ENCODE measurements at regions not wholly inside any gene's neighbourhood (a gene's known extent, or its start where the extent isn't known, plus 50 kb on each side); places are given as distances from the start of the nearest gene placed in this dataset.
"Not testable (repeated sequence)": the region's sequence is repeated elsewhere in the genome, so short reads cannot be mapped to it uniquely, and the experiment has no call there.

DNA sequence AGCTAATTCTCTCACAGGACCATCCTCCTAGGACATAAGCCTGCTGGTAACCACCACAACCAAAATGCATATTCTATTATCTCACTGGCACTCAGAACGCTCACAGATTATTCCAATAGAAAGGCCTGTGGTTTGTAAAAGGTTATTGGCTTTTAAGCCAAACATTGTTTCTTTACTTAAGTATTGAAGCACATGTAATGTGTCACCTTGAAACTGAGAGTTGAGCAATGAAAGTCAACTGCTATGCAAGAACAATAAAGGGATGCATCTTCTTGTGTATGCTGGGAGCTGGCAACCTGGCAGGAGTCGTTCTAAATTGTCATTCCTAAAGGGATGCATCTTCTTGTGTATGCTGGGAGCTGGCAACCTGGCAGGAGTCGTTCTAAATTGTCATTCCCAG, 298.6 kb upstream of the DNAJC19 start:
- no peak for DNase-seq (ENCODE audit: low read depth in 4 of 4, low spot score in 3 of 4)

DNA sequence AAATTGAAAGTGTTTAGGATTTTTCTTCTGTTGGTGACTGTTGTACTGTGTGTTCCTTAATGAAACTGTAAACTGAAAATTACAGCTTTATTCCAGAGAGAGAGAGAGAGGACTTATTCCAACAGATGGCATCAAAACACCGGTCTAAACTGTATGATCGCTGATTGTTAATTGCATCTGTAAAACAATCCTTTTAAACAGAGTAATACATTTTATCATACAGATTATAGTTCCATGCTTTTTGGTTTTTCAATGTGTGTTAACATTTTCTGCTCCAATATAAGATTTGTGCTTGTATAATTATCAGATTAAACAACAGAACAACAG, 289.7 kb upstream of the DNAJC19 start:
- DNase-seq (ENCODE audit: low read depth in 4 of 4, low spot score in 3 of 4): no peak

DNA sequence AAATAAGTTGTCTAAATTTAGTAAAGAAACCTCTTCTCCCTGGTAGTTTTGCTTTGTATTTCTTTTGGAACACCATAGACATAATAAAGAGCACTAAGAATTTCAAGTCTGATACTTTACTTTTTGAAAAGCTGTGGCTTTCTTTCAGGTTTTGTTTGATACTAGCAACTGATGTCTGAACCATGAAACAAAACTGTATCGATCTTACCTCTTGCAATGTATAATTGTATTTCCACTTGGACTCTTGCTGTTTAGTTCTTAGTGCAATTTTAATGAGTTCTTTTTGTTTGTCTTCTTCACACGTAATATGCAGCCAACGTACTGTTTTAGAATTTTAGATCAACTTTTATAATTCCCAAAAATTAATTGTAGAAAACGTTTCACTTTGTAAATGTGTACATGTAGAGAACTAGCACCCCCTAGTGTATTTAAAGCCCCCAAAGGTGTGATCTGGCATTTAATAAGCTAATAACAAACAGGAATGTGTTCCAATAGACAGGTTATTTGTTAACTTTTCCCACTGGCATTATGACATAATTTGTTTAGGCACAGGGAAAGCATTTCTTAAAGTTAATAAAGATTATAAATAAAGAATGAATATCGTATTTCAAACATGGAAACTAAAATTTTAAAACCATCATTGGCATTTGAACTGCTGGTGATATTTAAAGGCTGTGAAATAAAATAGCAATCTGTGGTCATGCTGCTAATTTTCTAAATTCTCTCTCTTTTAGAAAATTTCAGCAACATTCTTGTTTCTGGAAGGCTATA, 289.1 kb upstream of the DNAJC19 start:
- DNase-seq (ENCODE audit: low read depth in 4 of 4, low spot score in 3 of 4): no peak

DNA sequence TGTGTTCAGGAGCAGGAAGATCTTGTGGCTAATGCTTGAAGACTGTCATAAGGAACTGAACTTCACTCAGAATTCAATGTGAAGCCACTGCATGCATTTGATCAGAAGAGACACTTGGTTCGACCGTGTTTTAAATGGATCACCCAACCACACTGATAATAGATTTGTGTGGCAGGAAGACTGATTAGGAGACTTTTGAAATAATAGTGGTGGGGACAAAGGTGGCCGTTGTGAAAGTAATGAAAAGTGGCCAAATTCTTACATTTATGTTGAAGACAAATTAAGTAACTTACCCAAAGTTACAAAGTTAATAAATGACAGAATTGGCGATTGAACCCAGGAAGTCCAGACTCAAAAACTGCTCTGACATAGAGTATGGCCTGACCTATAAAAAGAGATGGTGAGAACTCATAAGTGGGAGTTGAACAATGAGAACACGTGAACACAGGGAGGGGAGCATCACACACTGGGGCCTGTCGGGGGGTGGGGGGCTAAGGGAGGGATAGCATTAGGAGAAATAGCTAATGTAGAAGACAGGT, 286.9 kb upstream of the DNAJC19 start:
- no peak for DNase-seq (ENCODE audit: low read depth in 4 of 4, low spot score in 3 of 4)

DNA sequence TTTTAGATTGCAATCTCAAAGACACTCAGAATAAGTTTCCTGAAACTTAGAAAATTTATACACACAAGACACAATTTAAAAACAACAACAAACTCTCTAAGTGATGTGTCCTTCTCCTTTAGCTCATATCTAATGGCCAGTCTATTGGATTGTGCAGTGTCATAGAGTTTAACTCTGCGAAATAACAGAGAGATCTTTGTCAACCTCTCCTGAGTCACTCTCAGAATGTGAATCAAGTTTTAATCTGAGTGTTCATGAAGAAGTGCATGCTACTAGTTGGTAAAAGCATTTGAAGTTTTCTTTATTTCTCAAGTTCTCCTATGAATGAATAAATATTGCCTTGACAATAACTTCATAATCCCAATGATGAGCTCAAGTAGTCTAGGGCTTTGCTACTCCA, 284.5 kb upstream of the DNAJC19 start:
- DNase-seq (ENCODE audit: low read depth in 4 of 4, low spot score in 3 of 4): no peak

DNA sequence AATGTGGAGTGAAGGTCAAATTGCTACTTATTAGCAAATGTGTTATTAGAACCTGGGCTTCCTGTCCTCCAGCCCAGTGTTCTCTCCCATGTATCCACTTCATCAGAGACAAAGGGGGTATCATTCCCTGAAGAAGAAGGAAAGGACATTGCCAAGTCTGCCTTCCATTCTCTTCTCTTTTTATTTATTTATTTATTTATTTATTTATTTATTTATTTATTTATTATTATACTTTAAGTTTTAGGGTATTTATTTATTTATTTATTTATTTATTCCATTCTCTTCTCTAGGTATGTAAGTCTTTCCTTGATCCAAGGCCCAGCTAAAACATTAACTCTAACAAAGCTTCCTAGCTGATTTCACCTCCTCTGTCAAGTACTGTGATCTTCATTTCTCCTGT, 277.8 kb upstream of the DNAJC19 start:
- DNase-seq (ENCODE audit: low read depth in 4 of 4, low spot score in 3 of 4): no peak

DNA sequence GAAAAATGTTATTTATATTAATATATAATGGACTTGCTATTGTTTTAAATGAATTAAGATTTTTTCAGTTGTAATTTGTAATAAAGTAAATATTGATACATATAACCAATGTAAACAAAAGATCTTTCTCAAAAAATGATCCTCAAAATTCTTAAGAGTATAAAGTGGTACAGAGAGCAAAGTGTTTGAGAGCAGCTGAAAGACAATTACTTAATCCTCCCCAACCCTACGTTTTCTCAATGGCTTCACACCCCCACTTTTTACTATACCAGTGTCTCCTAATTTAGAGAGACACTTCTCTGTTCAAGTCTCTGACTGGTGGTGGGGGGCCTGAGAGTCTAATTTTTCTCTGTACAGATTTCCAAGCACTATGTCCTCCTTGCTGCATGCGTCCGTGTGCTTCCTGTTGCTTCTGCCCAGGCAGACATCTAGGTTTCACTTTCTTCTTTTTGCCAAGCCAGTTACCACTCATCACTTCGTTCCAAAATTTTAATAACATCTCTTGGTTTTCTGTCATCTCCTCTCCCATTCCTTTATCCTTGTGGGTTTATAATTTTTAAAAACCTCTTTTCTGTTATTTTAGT, 276.3 kb upstream of the DNAJC19 start:
- DNase-seq (ENCODE audit: low read depth in 4 of 4, low spot score in 3 of 4): no peak

DNA sequence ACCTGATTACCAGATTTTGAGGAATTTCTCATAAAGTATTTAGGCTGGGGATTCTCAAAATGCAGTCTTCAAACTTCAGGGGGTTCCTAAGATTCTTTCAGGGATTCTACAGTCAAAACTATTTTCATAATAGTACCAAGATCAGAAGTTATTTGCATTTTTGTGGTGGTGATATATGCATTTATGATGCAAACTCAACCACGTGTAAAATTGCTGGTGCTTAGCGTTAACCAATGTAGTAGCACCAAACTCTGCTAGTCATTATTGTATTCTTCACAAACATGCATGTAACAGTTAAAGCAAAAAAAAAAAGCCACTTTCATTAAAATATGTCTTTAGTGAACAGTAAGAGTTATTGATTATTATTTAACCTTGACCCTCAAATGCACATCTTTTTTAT, 274.9 kb upstream of the DNAJC19 start:
- no peak for DNase-seq (ENCODE audit: low read depth in 4 of 4, low spot score in 3 of 4)

DNA sequence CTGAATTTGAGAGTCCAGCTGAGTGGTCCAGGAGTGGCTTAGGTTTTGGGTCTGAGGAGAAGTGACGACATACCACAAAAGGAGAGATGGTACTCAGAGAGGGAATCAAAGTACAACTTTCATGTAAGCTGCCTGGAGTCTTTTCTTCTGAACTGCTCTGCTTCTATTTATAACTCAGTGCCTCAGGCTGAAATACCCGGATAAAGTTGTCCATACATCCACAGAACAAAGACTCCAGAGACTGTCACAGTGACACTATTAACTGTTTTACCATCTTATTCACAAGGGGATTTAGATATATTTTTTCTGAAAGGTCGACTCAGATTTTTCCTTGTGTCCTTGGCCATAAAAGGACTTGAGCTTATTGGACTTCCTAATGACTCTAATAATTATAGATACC, 264.3 kb upstream of the DNAJC19 start:
- no peak for DNase-seq (ENCODE audit: low read depth in 4 of 4, low spot score in 3 of 4)

DNA sequence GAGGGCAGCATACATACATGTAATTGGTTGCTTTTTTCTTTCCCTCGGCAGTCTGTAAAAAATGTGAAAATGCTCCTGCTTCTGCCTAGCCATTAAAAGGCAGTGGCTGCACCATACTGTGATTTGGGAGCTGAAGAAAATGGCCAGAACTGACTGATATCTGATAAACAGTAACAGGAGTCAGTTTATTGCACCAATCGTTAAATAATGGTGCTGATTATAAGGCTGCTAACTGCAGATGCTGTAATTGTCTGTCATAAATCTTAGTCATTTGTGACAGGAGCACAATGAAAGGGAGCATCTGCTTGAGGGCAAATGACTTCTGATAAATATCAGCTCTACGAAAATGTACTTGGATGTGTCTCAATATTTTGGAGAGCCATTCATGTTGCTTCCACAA, 263.1 kb upstream of the DNAJC19 start:
- no peak for DNase-seq (ENCODE audit: low read depth in 4 of 4, low spot score in 3 of 4)

DNA sequence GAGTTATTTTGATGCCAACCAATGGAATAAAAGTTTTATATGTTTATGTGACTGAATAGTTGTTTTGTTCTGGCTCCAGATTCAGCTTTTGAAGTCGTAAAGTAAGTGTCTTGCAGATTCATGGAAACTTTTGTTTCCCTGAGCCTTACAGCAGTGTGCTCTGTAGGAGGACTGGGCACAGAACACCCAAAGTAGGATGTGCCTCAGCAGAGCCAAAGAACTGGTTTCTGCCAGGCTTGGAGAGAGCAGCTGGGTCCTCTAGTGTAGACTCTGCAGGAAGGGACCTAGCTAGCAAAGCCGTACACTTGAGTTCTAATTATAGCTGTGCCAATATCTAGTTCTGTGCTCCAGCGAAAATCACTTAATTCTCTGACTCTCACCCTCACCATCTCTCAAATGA, 261.2 kb upstream of the DNAJC19 start:
- no peak for DNase-seq (ENCODE audit: low read depth in 4 of 4, low spot score in 3 of 4)

DNA sequence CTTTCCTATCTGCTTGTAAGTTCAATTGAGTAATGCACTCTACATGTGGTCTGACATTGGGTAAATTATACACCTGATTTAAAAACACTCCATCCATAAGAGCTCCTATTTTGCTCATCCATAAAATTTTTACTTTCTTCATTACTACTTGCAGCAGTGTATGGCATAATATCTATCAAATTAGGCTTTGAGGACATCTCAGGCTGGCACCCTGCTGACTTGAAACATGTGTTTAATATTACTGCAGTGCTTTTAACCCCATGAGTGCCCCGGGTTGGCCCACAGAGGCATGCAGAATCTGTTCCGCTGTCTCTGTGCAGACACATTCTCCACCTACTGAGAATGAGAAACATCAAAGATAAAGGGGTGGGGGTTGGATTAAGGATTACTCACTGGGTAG, 249.9 kb upstream of the DNAJC19 start:
- no peak for DNase-seq (ENCODE audit: low read depth in 4 of 4, low spot score in 3 of 4)

DNA sequence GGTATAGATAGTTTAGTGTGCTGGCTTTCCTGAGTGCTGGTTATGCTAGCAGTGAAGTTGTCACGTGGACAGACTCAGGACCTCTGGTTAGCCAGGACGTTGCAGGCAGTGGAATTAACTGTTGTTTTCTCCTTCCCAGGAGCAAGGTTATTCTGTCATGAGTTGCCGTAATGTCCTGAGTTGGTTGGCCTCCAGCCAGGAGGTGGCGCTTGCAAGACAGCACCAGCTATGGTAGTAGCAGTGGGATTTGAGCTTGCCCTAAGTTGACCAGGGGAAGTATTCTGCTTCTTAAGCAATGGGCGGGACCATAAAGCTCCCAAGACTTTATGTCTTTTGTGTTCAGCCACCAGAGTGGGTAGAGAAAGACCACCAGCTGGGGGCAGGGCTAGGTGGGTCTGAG, 240.7 kb upstream of the DNAJC19 start:
- no peak for DNase-seq (ENCODE audit: low read depth in 4 of 4, low spot score in 3 of 4)

DNA sequence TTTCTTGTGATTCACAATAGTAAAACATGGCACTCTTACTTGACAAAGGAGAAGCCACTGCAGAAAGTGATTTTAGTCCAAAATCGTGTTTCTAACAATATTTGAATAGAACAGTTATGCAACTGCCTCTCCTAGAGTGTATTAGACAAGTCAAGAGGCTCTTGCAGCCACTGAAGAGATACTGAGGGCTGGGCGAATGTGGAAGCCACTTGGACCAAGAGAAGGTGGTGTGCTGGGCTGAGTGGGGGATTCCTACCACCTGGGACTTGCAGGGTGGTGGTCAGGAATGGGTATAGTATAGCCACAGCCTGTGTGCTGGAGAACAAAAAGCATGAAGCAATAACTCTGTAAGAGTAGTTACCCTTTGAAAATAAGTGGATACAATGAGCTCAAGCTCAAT, 223.8 kb upstream of the DNAJC19 start:
- no peak for DNase-seq (ENCODE audit: low read depth in 4 of 4, low spot score in 3 of 4)

DNA sequence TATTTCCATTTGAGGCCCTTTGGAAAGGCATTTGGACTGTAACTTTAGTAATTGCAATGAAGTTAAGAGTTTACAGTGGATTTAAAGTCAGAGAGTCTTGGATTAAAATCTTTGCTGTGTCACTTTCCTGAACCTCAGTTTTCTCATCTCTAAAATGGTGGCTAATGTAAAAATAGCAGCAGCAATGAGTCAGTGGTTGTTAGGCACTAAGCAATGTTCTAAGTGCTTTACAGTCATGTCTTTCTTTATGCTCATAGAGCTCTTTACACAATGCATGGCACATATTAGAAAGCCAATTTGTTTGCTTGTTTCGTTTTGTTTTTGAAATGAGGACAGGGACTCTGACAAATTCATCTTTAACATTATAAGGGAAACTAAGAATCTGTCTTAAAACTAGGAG, 222.7 kb upstream of the DNAJC19 start:
- no peak for DNase-seq (ENCODE audit: low read depth in 4 of 4, low spot score in 3 of 4)

DNA sequence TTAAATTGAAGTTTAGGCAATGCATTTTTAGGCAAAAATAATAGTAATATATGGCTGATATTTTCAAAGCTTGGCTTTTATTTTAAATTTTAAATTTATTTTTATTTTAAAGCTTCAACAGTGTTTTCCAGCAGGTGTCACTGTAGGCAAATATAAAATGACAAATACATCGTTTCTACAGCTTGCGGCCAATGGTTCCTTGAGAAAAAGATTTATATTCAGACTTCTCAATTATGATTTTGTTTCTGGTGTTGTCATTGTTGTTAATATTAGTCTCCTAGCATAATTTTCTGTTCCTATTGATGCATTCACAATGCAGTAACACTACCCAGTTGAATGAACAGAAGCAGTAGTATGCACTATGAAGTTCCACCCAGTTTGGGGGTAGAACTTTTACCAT, 220.7 kb upstream of the DNAJC19 start:
- peak in 2 of 4 donors; percentile 2 to 3 for DNase-seq (ENCODE audit: low read depth in 4 of 4, low spot score in 3 of 4)

DNA sequence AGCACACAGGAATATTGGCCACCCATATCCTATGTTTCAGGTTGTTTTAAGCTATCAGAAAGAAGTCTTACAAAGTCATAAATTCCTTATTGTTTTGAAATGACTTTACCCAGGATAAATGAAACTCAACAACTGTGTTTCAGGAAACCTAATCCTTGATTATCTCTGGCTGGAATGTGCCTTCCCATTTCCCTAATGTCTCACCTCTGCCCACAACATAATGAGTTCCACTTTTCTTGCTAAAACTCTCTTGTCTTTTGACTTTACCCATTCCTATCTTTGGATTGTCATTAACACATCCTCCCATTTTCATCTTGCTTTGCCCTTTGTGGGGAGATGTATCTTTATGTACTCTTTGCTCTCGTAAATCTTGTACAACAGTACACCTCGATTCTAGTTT, 200.0 kb upstream of the DNAJC19 start:
- DNase-seq (ENCODE audit: low read depth in 4 of 4, low spot score in 3 of 4): no peak

DNA sequence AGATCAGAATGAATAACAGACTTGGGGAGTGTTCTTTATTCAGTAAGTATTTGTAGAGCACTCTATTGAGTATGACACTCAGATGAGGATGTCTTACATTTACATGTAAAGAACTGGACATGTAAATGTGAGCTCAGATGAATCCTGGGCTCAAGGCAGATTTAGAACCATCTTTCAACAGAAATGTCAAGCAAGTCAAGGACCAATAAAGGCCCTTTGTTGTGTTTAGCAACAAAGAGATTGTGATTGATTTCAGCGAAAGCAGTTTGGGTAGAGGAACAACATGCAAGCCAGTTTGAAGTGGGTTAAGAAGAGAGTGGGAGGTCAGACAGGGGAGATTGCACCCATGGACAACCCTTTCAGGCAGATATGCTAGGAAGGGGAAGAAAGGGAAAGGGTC, 194.2 kb upstream of the DNAJC19 start:
- no peak for DNase-seq (ENCODE audit: low read depth in 4 of 4, low spot score in 3 of 4)

DNA sequence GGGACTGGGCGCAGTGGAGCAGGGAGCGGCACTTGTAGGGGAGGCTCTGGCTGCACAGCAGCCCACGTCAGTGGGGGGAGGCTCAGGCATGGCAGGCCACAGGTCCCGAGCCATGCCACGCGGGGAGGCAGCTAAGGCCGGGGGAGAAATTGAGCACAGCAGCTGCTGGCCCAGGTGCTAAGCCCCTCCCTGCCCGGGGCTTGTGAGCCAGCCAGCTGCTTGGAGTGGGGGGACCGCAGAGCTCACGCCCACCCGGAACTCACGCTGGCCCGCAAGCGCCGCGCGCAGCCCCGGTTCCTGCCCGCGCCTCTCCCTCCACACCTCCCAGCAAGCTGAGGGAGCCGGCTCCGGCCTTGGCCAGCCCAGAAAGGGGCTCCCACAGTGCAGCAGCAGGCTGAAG, 193.5 kb upstream of the DNAJC19 start:
- DNase-seq (ENCODE audit: low read depth in 4 of 4, low spot score in 3 of 4): not testable (repeated sequence)

DNA sequence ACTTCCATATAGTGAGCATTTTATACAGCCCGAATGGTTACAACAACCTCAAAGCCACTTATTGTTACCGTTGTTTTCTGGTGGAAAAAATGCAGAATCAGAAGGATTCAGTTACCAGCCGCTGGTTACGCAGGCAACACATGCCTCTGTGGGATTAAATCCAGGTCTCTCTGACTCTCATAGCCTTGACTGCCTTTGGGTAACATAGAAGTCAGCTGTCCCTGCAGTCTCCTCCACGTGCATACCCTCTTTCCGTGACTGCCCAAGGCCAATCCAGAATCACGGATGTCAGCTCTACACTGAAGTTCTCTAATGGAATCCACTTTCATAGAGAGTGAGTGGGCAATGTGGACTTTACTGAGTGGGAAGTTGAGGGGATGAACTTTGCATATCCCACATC, 189.5 kb upstream of the DNAJC19 start:
- DNase-seq (ENCODE audit: low read depth in 4 of 4, low spot score in 3 of 4): no peak

DNA sequence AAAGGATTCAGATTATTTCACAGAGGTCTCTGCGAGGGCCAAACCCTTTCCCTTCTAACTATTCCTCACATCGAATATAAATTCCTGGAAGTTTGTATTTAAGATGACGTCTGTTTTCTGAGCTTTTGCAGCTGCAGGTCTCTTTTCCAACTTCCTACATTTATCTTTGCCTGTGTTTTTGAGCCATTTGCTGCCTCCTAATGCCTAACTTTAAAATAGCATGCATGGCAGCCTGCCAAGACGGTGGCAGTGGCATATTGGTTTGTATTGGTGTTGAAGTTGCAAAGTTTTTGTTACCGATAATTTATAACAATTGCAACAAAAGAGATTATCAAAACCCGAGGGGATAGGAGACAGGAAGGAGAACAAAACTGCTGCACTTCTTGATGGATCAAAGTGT, 187.1 kb upstream of the DNAJC19 start:
- DNase-seq (ENCODE audit: low read depth in 4 of 4, low spot score in 3 of 4): peak in 3 of 4 donors; percentile 25 to 50 (median 33)

DNA sequence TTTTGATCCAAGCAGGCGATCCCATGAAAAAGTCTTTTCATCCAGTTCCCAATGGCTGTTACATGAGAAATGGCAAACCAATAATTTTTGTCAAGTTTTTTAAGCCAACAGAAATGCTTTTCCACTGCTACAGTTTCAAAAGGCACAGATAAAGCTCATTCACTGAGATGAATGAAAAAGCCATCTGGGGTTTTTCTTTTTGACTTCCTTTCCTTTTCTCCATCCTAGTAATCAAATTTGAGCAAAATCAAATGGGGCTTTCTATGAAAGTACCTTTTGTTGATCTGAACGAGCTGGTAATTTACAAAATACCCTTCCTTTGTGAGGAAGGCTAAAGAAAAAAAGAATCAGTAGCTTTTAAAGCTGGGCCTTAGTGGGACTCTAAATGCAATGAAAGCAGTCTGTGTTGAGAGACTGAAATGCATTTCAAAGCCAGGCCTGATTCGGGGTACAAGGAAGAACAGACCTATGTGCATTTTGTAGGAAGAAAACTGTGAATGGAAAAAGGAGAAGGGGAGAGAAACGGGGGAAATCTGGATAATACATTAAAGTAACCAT, 185.2 kb upstream of the DNAJC19 start:
- no peak for DNase-seq (ENCODE audit: low read depth in 4 of 4, low spot score in 3 of 4)
